GM12878 (cell line): ENCODE measurements at regions not wholly inside any gene's neighbourhood (a gene's known extent, or its start where the extent isn't known, plus 50 kb on each side); places are given as distances from the start of the nearest gene placed in this dataset.

Experiments
- ATAC-seq: fragments of 200-7000 bp; cut with Tn5 transposase; 3 replicates; pipeline ENCODE4 v1.9.1; 2020; ENCODE audit warnings: mild to moderate bottlenecking, moderate library complexity
- BruUV-seq: library from RNA; stranded (reverse); fragments of 400-500 nt; replicated peaks from 2 replicates; lab custom pipeline; 2021; lab: Mats Ljungman, UMichigan
- CTCF ChIA-PET: fragments of 300-600 bp; sonication (Branson Sonifier 250); formaldehyde crosslinking; extraction: SDS; loops from one replicate; lab custom pipeline; 2021; ENCODE audit warnings: inconsistent platforms; lab: Yijun Ruan, JAX
- POLR2A ChIA-PET: fragments of 350-600 bp; formaldehyde crosslinking; extraction: SDS; loops from one replicate; lab custom pipeline; 2021; ENCODE audit warnings: inconsistent platforms; lab: Charles Lee
- RAD21 ChIA-PET: fragments of 300-600 bp; sonication (Branson Sonifier 250); formaldehyde crosslinking; loops from one replicate; lab custom pipeline; 2023; ENCODE audit warnings: antibody characterized with exemption; ENCODE audit not compliant: unreplicated experiment; lab: Charles Lee
- SMC1A ChIA-PET: fragments of 300-600 bp; sonication (Branson Sonifier 250); formaldehyde crosslinking; loops from one replicate; lab custom pipeline; 2023; ENCODE audit not compliant: unreplicated experiment, uncharacterized antibody; lab: Charles Lee
- DNase-seq: peaks from one replicate; pipeline ENCODE4 v3.0.0-alpha.2; 2011; ENCODE audit warnings: low read depth, low spot score
- FAIRE-seq: peaks from 3 replicates; lab custom pipeline; 2011; peaks lifted over from hg19 to GRCh38; lab: Jason Lieb, UNC
- H2AFZ ChIP-seq: 2 replicates; pipeline ENCODE4 v1.6.0; 2011; ENCODE audit warnings: low read depth, low read length, control low read depth; ENCODE audit not compliant: control insufficient read depth
- H3K27ac ChIP-seq: 2 replicates; pipeline ENCODE4 v1.5.1; 2011; ENCODE audit warnings: control low read depth; ENCODE audit not compliant: control insufficient read depth, insufficient read depth
- H3K27me3 ChIP-seq, 2 experiments: replicated peaks in 1 of 2; 2 replicates each; pipeline versions ENCODE4 v1.6.0 to v1.6.1; 2011; ENCODE audit warnings: low read length in 1 of 2; ENCODE audit not compliant: control insufficient read depth in 2 of 2, insufficient read depth in 2 of 2
- H3K36me3 ChIP-seq, 2 experiments: 2 replicates each; pipeline ENCODE4 v1.5.1; 2011; ENCODE audit warnings: low read length in 1 of 2; ENCODE audit not compliant: control insufficient read depth in 2 of 2, insufficient read depth in 2 of 2
- H3K4me1 ChIP-seq: 2 replicates; pipeline ENCODE4 v1.6.1; 2011; ENCODE audit warnings: mild to moderate bottlenecking, low read length, moderate library complexity, mixed read lengths; ENCODE audit not compliant: control insufficient read depth, insufficient read depth
- H3K4me2 ChIP-seq: 2 replicates; pipeline ENCODE4 v1.6.0; 2011; ENCODE audit warnings: control low read depth; ENCODE audit not compliant: control insufficient read depth, insufficient read depth
- H3K4me3 ChIP-seq: fragments of 200-600 bp; sonication (generic); 2 replicates; pipeline ENCODE4 v1.5.1; 2016
- H3K79me2 ChIP-seq: 2 replicates; pipeline ENCODE4 v1.6.0; 2011; ENCODE audit warnings: low read length; ENCODE audit not compliant: control insufficient read depth, insufficient read depth
- H3K9ac ChIP-seq: 2 replicates; pipeline ENCODE4 v1.8.0; 2011; ENCODE audit warnings: low read length, control low read depth, mixed read lengths; ENCODE audit not compliant: control insufficient read depth, insufficient read depth
- H3K9me3 ChIP-seq: replicated peaks from 3 replicates; pipeline ENCODE4 v1.5.1; 2011; ENCODE audit warnings: mild to moderate bottlenecking, low read length; ENCODE audit not compliant: control insufficient read depth, insufficient read depth
- H4K20me1 ChIP-seq: 2 replicates; pipeline ENCODE4 v1.6.0; 2011; ENCODE audit not compliant: control insufficient read depth, insufficient read depth
- BCL3 ChIP-seq: IDR thresholded peaks from 2 replicates; pipeline ENCODE4 v1.6.1; 2011; ENCODE audit warnings: borderline replicate concordance, low read depth, mild to moderate bottlenecking, moderate library complexity, low read length; ENCODE audit not compliant: insufficient read depth, poor library complexity, severe bottlenecking
- CBX5 ChIP-seq: sonication (generic); IDR thresholded peaks from 2 replicates; pipeline ENCODE4 v1.6.1; 2016; ENCODE audit warnings: low read depth, moderate library complexity, mild to moderate bottlenecking, inconsistent platforms
- CTCF ChIP-seq, 3 experiments: IDR thresholded peaks in 2 of 3; conservative IDR thresholded peaks in 1 of 3; 2 replicates each; pipeline ENCODE4 v1.5.1; 2011; ENCODE audit warnings: low read depth in 3 of 3, low read length in 3 of 3, mild to moderate bottlenecking in 3 of 3, control low read depth in 2 of 3, moderate library complexity in 2 of 3, inconsistent platforms in 1 of 3, mixed read lengths in 1 of 3; ENCODE audit not compliant: control insufficient read depth in 2 of 3, insufficient read depth in 1 of 3; ENCODE audit errors: extremely low read depth in 1 of 3
- ESRRA ChIP-seq: IDR thresholded peaks from 2 replicates; pipeline ENCODE4 v1.6.1; 2012; ENCODE audit warnings: mild to moderate bottlenecking, low read length, improper control_type of control experiment
- FOXM1 ChIP-seq: IDR thresholded peaks from 2 replicates; pipeline ENCODE4 v1.6.1; 2012; ENCODE audit warnings: low read depth, mild to moderate bottlenecking, inconsistent platforms, low read length, moderate library complexity
- IKZF1 ChIP-seq: fragments of 450-650 bp; conservative IDR thresholded peaks from 2 replicates; pipeline ENCODE4 v1.6.1; 2017; ENCODE audit warnings: antibody characterized with exemption, mild to moderate bottlenecking
- KAT2A ChIP-seq: conservative IDR thresholded peaks from 2 replicates; pipeline ENCODE4 v1.6.1; 2011; ENCODE audit warnings: low read depth, low read length; ENCODE audit not compliant: control insufficient read depth
- MEF2A ChIP-seq: IDR thresholded peaks from 2 replicates; pipeline ENCODE4 v1.6.1; 2011; ENCODE audit warnings: low read depth, mild to moderate bottlenecking, low read length, moderate library complexity; ENCODE audit not compliant: insufficient read depth
- MTA3 ChIP-seq: IDR thresholded peaks from 2 replicates; pipeline ENCODE4 v1.6.1; 2012; ENCODE audit warnings: low read length, inconsistent platforms, borderline replicate concordance
- NBN ChIP-seq: fragments of 450-650 bp; IDR thresholded peaks from 2 replicates; pipeline ENCODE4 v1.6.1; 2016
- NR2C2 ChIP-seq: IDR thresholded peaks from 2 replicates; pipeline ENCODE4 v1.6.1; 2011; ENCODE audit warnings: borderline replicate concordance, low read depth; ENCODE audit not compliant: control insufficient read depth, insufficient read length
- NR2F1 ChIP-seq: fragments of 450-650 bp; conservative IDR thresholded peaks from 2 replicates; pipeline ENCODE4 v1.6.1; 2017; ENCODE audit warnings: mild to moderate bottlenecking
- PML ChIP-seq: IDR thresholded peaks from 2 replicates; pipeline ENCODE4 v1.6.1; 2012; ENCODE audit warnings: low read length, inconsistent platforms
- POLR2AphosphoS2 ChIP-seq: IDR thresholded peaks from 2 replicates; pipeline ENCODE4 v1.6.1; 2011; ENCODE audit warnings: low read depth, mild to moderate bottlenecking, low read length, improper control_type of control experiment, moderate library complexity
- RELA ChIP-seq: fragments of 450-650 bp; IDR thresholded peaks from 2 replicates; pipeline ENCODE4 v1.8.0; 2014; ENCODE audit warnings: borderline replicate concordance; ENCODE audit not compliant: partially characterized antibody
- SMARCA5 ChIP-seq: fragments of 450-650 bp; IDR thresholded peaks from 2 replicates; pipeline ENCODE4 v1.6.1; 2017; ENCODE audit warnings: mild to moderate bottlenecking
- STAT1 ChIP-seq: fragments of 450-650 bp; conservative IDR thresholded peaks from 2 replicates; pipeline ENCODE4 v1.6.1; 2014; ENCODE audit warnings: antibody characterized with exemption, mild to moderate bottlenecking
- WRNIP1 ChIP-seq: IDR thresholded peaks from 2 replicates; pipeline ENCODE4 v1.6.1; 2011; ENCODE audit warnings: low read depth, low read length, improper control_type of control experiment, borderline replicate concordance
- ZNF24 ChIP-seq: fragments of 450-650 bp; IDR thresholded peaks from 2 replicates; pipeline ENCODE4 v1.6.1; 2017; ENCODE audit warnings: antibody characterized with exemption, mild to moderate bottlenecking
- ZNF622 ChIP-seq: fragments of 450-650 bp; IDR thresholded peaks from 2 replicates; pipeline ENCODE4 v1.6.1; 2017; ENCODE audit warnings: mild to moderate bottlenecking, inconsistent platforms
- WGBS: methylation state at CpG from one replicate; pipeline ENCODE4 v1.1.6; 2016; ENCODE audit warnings: low lambda C conversion rate; ENCODE audit not compliant: insufficient replicate concordance, insufficient coverage; ENCODE audit errors: missing lambda C conversion rate; 5-methylcytosine and 5-hydroxymethylcytosine counted together
- in situ Hi-C: fragments of 300-500 bp; cut with MboI; formaldehyde crosslinking; loops from 9 replicates; pipeline ENCODE4 v1.14.3; 2018; ENCODE audit warnings: mixed read lengths
- intact Hi-C: fragments of 100-400 bp; cut with micrococcal nuclease; formaldehyde crosslinking; loops from one replicate; pipeline ENCODE4 v1.14.2; 2022; ENCODE audit not compliant: unreplicated experiment

DNA sequence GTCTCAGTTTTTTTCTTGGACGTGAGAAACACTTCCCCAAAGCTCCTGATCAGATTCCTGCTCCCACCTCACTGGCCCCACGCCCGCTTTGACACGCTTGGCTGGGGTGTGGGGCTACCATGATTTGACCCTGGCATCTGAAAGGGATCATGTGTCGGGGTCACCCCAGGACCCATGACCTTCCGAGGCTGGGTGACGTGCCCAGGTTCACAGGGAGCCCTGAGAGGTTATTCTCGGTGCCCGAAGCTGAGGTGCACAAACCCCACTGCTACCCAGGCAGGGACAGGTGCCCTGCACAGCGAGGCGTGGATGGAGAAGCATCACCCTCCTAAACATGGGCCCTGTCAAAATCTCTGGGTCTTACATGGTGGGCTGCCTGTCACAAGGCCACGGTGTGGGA is 404.1 kb downstream of the GALR1 start:
- no TSS peak for BruUV-seq
- TF ChIP-seq WRNIP1: no peak
- no peak for TF ChIP-seq MEF2A
- no peak for TF ChIP-seq CBX5
- TF ChIP-seq POLR2AphosphoS2: no peak
- no peak for TF ChIP-seq NR2C2
- TF ChIP-seq SMARCA5: no peak
- no peak for TF ChIP-seq STAT1
- TF ChIP-seq CTCF (IDR thresholded peaks at IDR 0.05 in 2 of 3, conservative IDR thresholded peaks at IDR 0.05 in 1 of 3; ENCODE audit: control insufficient read depth in 2 of 3, extremely low read depth in 1 of 3, insufficient read depth in 1 of 3, low read depth in 3 of 3, low read length in 3 of 3): no peak
- TF ChIP-seq BCL3: no peak
- TF ChIP-seq FOXM1: no peak
- no peak for TF ChIP-seq IKZF1
- TF ChIP-seq ZNF622: no peak
- TF ChIP-seq PML: no peak
- no peak for TF ChIP-seq KAT2A
- TF ChIP-seq ZNF24: no peak
- TF ChIP-seq ESRRA: no peak
- no peak for TF ChIP-seq NBN
- no peak for TF ChIP-seq RELA
- no peak for TF ChIP-seq MTA3
- TF ChIP-seq NR2F1: no peak
- H4K20me1 ChIP-seq: no peaks in the 10 kb centered on the region
- H2AFZ ChIP-seq: no peak overlapping the region
- POLR2A ChIA-PET: no interaction called here
- intact Hi-C loops: loop anchor here (5.0 to 10.0 kb wide), 3 partner anchors 439 to 731 kb away; no protein-coding TSS in a partner anchor
- no peaks in the 10 kb centered on the region for H3K36me3 ChIP-seq
- ATAC-seq: no peak
- whole genome bisulfite sequencing: 38% methylated on average over 12 of the region's 12 CpGs
- FAIRE-seq: no peak
- DNase-seq: no peak
- no peak overlapping the region for H3K27ac ChIP-seq
- CTCF ChIA-PET: interaction anchor here (0.7 kb wide), 1 partner anchor 49 kb away, joined by 5 read pairs; no protein-coding TSS in a partner anchor
- RAD21 ChIA-PET: no interaction called here
- no peaks in the 10 kb centered on the region for H3K79me2 ChIP-seq
- SMC1A ChIA-PET: interaction anchor here (0.5 kb wide), 1 partner anchor 42 kb away, joined by 3 read pairs; no protein-coding TSS in a partner anchor
- no peaks in the 10 kb centered on the region for H3K4me1 ChIP-seq
- no peaks in the 10 kb centered on the region for H3K9me3 ChIP-seq
- no peak overlapping the region for H3K9ac ChIP-seq
- in situ Hi-C loops: loop anchor here (10.0 kb wide), 1 partner anchor 649 kb away; no protein-coding TSS in a partner anchor
- H3K4me2 ChIP-seq: no peak overlapping the region
- H3K4me3 ChIP-seq: no peak overlapping the region
- no peaks in the 10 kb centered on the region for H3K27me3 ChIP-seq
